ENCODE measurements at regions not wholly inside any gene's neighbourhood (a gene's known extent, or its start where the extent isn't known, plus 50 kb on each side); places are given as distances from the start of the nearest gene placed in this dataset.

- TF ChIP-seq CTCF (conservative IDR thresholded peaks at IDR 0.05 in 1 of 2, IDR thresholded peaks at IDR 0.05 in 1 of 2; ENCODE audit: low read depth in 1 of 2, low read length in 2 of 2) (no peak), EZH2 (IDR thresholded peaks at IDR 0.05; ENCODE audit: low read length, missing control alignments) (no peak)
These were observed 90.8 kb downstream of the STRADB start for GRCh38 chr2:201542291-201542690.
